GM13977 (cell line): ENCODE measurements at regions not wholly inside any gene's neighbourhood (a gene's known extent, or its start where the extent isn't known, plus 50 kb on each side); places are given as distances from the start of the nearest gene placed in this dataset.
"Not testable (repeated sequence)": the region's sequence is repeated elsewhere in the genome, so short reads cannot be mapped to it uniquely, and the experiment has no call there.

Experiments
- DNase-seq: peaks from one replicate; pipeline ENCODE4 v3.0.0; 2012; ENCODE audit warnings: low spot score
- in situ Hi-C: fragments of 300-500 bp; cut with MboI; formaldehyde crosslinking; loops from one replicate; pipeline ENCODE4 v1.12.0; 2022; ENCODE audit warnings: low sequenced_read_pairs, low pct_unique_long_range_greater_than_20kb, mixed read lengths, inconsistent platforms; ENCODE audit not compliant: unreplicated experiment
- TF ChIP-seq, protein P1 (sequence below): IDR thresholded peaks from 2 replicates; pipeline ENCODE4 v1.5.1; 2012; ENCODE audit warnings: mild to moderate bottlenecking, control low read depth; ENCODE audit not compliant: insufficient read depth; ENCODE audit errors: extremely low read depth, missing control alignments

DNA sequence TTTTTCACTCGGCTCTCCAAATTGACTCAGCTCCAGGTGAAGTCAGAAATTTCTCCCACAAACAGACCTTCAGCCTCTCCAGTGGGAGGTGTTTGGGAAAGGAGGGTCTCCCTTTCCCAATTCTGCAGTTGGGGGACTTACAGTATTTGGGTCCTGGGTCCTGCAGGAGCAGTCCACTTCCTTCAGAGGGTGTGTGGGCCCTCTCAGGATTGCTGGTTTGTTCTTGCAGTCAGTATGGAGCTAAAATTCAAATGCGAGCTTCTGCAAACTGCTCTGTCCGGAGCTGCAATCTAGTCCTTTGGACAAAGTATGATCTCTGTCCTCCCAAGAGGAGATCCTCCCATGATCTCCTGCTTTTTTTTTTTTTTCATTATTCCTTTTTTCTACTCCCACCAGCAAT lies 87.9 kb upstream of the MSTN start:
- DNase-seq, result no peak
- in situ Hi-C loops, result no loop called here
- TF ChIP-seq, protein P1, sequence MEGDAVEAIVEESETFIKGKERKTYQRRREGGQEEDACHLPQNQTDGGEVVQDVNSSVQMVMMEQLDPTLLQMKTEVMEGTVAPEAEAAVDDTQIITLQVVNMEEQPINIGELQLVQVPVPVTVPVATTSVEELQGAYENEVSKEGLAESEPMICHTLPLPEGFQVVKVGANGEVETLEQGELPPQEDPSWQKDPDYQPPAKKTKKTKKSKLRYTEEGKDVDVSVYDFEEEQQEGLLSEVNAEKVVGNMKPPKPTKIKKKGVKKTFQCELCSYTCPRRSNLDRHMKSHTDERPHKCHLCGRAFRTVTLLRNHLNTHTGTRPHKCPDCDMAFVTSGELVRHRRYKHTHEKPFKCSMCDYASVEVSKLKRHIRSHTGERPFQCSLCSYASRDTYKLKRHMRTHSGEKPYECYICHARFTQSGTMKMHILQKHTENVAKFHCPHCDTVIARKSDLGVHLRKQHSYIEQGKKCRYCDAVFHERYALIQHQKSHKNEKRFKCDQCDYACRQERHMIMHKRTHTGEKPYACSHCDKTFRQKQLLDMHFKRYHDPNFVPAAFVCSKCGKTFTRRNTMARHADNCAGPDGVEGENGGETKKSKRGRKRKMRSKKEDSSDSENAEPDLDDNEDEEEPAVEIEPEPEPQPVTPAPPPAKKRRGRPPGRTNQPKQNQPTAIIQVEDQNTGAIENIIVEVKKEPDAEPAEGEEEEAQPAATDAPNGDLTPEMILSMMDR, result no peak

DNA sequence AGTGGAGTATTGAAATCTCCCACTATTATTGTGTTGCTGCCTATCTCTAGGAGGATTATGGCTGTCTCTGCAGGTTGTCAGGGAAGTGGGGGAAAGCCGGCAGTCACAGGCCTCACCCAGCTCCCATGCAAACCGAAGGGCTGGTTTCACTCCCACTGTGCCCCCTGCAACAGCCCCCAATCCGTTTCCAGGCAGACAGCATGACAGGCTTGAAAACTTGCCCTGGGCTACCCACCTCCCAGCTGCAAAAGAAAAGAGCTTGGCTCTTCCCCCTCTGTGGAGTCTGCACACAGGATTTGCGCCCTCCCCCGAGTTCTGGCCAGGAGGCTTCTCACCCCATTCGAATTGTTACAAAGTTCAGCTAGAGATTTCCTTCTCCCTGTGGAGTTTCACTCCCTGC lies 87.4 kb upstream of the MSTN start:
- no peak for DNase-seq
- TF ChIP-seq, protein P1, result no peak
- in situ Hi-C loops, result no loop called here

DNA sequence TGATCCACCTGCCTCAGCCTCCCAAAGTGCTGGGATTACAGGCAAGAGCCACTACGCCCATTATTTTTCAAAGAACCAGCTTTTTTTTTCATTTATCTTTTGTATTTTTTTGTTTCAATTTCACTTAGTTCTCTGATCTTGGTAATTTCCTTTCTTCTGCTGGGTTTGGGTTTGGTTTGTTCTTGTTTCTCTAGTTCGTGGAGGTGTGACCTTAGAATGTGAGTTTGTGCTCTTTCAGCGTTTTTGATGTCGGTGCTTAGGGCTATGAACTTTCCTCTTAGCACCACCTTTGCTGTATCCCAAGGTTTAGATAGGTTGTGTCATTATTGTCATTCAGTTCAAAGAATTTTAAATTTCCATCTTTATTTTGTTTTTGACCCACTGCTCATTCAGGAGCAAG lies 86.7 kb upstream of the MSTN start:
- DNase-seq, result no peak
- in situ Hi-C loops, result no loop called here
- TF ChIP-seq, protein P1, result no peak

DNA sequence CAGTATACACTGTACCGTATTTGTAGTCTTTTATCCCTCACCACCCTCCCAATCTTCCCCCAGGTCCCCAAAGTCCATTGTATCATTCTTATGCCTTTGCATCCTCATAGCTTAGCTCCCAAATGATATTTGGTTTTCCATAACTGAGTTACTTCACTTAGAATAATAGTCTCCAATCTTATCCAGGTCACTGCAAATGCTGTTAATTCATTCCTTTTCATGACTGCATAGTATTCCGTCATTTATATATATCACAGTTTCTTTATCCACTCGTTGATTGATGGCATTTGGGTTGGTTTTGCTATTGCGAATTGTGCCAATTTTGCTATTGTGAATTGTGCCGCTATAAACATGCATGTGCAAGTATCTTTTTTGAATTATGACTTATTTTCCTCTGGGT lies 83.6 kb upstream of the MSTN start:
- in situ Hi-C loops, DNase-seq: not testable (repeated sequence)

DNA sequence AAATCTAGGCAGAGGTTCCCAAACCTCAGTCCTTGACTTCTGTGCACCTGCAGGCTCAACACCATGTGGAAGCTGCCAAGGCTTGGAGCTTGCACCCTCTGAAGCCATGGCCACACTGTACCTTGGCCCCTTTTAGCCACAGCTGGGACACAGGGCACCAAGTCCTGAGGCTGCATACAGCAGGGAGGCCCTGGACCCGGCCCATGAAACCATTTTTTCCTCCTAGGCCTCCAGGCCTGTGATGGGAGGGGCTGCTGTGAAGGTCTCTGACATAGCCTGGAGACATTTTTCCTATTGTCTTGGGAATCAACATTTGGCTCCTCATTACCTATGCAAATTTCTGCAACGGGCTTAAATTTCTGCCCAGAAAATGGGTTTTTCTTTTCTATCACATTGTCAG lies 77.9 kb upstream of the MSTN start:
- DNase-seq, in situ Hi-C loops: not testable (repeated sequence)

DNA sequence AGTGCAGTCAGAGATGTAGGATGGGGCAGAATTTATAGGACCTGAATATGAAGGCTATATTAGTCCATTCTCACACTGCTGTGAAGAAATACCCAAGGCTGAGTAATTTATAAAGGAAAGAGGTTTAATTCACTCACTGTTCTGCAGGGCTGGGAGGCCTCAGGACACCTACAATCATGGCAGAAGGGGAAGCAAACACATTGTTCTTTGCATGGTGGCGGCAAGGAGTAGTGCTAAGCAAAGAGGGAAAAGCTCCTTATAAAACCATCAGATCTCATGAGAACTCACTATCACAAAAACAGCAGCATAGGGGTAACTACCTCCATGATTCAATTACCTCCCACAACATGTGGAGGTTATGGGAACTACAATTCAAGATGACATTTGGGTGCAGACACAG lies 76.8 kb upstream of the MSTN start:
- TF ChIP-seq, protein P1, result no peak
- in situ Hi-C loops, result no loop called here
- DNase-seq, result no peak

DNA sequence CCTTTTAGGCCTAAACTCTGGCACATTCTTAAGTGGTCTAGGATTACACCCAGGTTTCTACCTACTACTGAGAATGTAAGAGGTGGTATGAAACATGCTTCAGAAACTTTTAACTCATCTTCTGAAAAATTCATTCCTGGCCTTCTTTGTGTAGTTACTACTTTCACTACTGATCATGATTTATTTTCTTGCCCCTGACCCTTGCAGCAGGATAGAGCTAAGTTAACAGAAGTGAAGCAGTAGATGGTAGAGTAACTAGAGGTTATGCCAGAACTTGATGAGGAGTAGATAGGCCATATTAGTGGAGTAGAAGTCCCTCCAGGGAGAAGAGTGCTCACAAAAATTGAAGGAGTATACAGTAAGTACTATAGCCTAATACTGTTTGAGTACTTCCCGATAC lies 75.5 kb upstream of the MSTN start:
- no peak for DNase-seq
- TF ChIP-seq, protein P1, result no peak
- in situ Hi-C loops, result no loop called here

DNA sequence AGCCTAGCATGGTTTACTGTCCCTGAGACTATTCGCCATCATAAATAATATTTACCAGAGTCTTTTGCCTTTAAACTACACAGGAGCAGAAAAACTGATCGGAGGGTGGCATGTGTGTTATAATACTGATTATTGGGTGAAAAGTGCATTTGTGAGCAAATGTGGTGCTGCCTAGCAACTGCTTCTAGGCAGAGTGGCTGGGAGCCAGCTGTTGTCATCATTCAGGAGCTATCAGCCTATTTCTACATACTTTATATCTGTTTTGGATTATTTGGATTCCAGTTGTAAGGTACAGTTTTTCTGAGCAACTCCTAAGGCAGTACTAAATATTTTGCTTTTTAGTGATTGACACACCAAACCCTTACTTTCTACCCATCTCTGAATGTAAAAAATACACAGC lies 75.0 kb upstream of the MSTN start:
- in situ Hi-C loops, result no loop called here
- no peak for DNase-seq
- TF ChIP-seq, protein P1, result no peak
